ENCODE measurements at regions not wholly inside any gene's neighbourhood (a gene's known extent, or its start where the extent isn't known, plus 50 kb on each side); places are given as distances from the start of the nearest gene placed in this dataset.

DNA sequence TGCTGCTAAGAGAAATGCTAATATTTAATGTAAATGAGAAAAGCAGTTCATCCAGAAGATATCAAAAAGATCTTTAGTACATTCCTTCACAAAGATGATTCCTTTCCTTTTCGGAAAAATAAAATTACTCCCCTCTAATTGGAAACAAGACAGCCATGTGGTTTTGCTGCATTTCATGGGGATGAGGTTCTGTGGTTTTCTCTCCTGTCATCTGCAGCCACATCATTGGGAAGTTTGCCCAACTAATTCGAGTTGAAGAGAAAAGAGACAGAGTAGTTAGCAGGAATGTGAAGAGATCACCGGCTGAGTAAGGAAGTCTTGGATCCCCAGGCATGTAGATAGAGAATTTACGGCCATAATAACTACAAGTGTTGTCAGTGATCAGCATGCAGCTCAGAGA is 122.1 kb downstream of the CYSLTR2 start:
- TF ChIP-seq, protein P1, sequence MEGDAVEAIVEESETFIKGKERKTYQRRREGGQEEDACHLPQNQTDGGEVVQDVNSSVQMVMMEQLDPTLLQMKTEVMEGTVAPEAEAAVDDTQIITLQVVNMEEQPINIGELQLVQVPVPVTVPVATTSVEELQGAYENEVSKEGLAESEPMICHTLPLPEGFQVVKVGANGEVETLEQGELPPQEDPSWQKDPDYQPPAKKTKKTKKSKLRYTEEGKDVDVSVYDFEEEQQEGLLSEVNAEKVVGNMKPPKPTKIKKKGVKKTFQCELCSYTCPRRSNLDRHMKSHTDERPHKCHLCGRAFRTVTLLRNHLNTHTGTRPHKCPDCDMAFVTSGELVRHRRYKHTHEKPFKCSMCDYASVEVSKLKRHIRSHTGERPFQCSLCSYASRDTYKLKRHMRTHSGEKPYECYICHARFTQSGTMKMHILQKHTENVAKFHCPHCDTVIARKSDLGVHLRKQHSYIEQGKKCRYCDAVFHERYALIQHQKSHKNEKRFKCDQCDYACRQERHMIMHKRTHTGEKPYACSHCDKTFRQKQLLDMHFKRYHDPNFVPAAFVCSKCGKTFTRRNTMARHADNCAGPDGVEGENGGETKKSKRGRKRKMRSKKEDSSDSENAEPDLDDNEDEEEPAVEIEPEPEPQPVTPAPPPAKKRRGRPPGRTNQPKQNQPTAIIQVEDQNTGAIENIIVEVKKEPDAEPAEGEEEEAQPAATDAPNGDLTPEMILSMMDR (IDR thresholded peaks at IDR 0.05; ENCODE audit: low read depth, low read length, missing input control), result no peak
- TF ChIP-seq SP1 (IDR thresholded peaks at IDR 0.05) (no peak), ZBTB33 (IDR thresholded peaks at IDR 0.05) (no peak), JUND (IDR thresholded peaks at IDR 0.05) (no peak), RXRA (IDR thresholded peaks at IDR 0.05) (no peak), RAD21 (IDR thresholded peaks at IDR 0.05) (no peak), NR2F2 (IDR thresholded peaks at IDR 0.05) (no peak), FOXA1 (IDR thresholded peaks at IDR 0.05) (no peak), GABPA (IDR thresholded peaks at IDR 0.05 in 1 of 2, conservative IDR thresholded peaks at IDR 0.05 in 1 of 2) (no peak), ATF3 (IDR thresholded peaks at IDR 0.05) (no peak)
- TF ChIP-seq, protein P2, sequence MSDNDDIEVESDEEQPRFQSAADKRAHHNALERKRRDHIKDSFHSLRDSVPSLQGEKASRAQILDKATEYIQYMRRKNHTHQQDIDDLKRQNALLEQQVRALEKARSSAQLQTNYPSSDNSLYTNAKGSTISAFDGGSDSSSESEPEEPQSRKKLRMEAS (IDR thresholded peaks at IDR 0.05), result no peak
- TF ChIP-seq, protein P3, sequence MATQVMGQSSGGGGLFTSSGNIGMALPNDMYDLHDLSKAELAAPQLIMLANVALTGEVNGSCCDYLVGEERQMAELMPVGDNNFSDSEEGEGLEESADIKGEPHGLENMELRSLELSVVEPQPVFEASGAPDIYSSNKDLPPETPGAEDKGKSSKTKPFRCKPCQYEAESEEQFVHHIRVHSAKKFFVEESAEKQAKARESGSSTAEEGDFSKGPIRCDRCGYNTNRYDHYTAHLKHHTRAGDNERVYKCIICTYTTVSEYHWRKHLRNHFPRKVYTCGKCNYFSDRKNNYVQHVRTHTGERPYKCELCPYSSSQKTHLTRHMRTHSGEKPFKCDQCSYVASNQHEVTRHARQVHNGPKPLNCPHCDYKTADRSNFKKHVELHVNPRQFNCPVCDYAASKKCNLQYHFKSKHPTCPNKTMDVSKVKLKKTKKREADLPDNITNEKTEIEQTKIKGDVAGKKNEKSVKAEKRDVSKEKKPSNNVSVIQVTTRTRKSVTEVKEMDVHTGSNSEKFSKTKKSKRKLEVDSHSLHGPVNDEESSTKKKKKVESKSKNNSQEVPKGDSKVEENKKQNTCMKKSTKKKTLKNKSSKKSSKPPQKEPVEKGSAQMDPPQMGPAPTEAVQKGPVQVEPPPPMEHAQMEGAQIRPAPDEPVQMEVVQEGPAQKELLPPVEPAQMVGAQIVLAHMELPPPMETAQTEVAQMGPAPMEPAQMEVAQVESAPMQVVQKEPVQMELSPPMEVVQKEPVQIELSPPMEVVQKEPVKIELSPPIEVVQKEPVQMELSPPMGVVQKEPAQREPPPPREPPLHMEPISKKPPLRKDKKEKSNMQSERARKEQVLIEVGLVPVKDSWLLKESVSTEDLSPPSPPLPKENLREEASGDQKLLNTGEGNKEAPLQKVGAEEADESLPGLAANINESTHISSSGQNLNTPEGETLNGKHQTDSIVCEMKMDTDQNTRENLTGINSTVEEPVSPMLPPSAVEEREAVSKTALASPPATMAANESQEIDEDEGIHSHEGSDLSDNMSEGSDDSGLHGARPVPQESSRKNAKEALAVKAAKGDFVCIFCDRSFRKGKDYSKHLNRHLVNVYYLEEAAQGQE (IDR thresholded peaks at IDR 0.05), result no peak

All from liver (tissue), 3 donors.